ENCODE measurements at regions not wholly inside any gene's neighbourhood (a gene's known extent, or its start where the extent isn't known, plus 50 kb on each side); places are given as distances from the start of the nearest gene placed in this dataset.
A peak's percentile ranks its signal among the peaks of the same experiment; 100 is the strongest.
"Not testable (repeated sequence)": the region's sequence is repeated elsewhere in the genome, so short reads cannot be mapped to it uniquely, and the experiment has no call there.

- no peak for DNase-seq (ENCODE audit: low spot score)
Measured at GRCh38 chr13:50484472-50485113, 358.9 kb downstream of the DLEU7 start.

- no peak for DNase-seq (ENCODE audit: low spot score)
Measured at GRCh38 chr13:50485979-50486935, 357.2 kb downstream of the DLEU7 start.

- no peak for DNase-seq (ENCODE audit: low spot score)
Measured at GRCh38 chr13:50493683-50494082, 349.8 kb downstream of the DLEU7 start.

GRCh38 chr13:50494138-50494537 is 349.4 kb downstream of the DLEU7 start:
- DNase-seq (ENCODE audit: low spot score), result no peak

GRCh38 chr13:50503212-50503611 is 340.3 kb downstream of the DLEU7 start:
- DNase-seq (ENCODE audit: low spot score), result not testable (repeated sequence)

GRCh38 chr13:50509167-50509566 is 334.3 kb downstream of the DLEU7 start:
- no peak for DNase-seq (ENCODE audit: low spot score)

- no peak for DNase-seq (ENCODE audit: low spot score)
Measured at GRCh38 chr13:50509771-50510441, 333.6 kb downstream of the DLEU7 start.

GRCh38 chr13:50510885-50511545 is 332.5 kb downstream of the DLEU7 start:
- DNase-seq (ENCODE audit: low spot score), result not testable (repeated sequence)

GRCh38 chr13:50511877-50512341 is 331.6 kb downstream of the DLEU7 start:
- DNase-seq (ENCODE audit: low spot score), result no peak

GRCh38 chr13:50512474-50513299 is 330.8 kb downstream of the DLEU7 start:
- DNase-seq (ENCODE audit: low spot score), result no peak

- DNase-seq (ENCODE audit: low spot score), result peak; percentile 58
Measured at GRCh38 chr13:50513300-50513877, 330.1 kb downstream of the DLEU7 start.

GRCh38 chr13:50514249-50514648 is 329.2 kb downstream of the DLEU7 start:
- DNase-seq (ENCODE audit: low spot score), result no peak

GRCh38 chr13:50518131-50518530 is 325.4 kb downstream of the DLEU7 start:
- DNase-seq (ENCODE audit: low spot score), result no peak

GRCh38 chr13:50518781-50519201 is 324.7 kb downstream of the DLEU7 start:
- DNase-seq (ENCODE audit: low spot score), result no peak

GRCh38 chr13:50519866-50520265 is 323.6 kb downstream of the DLEU7 start:
- DNase-seq (ENCODE audit: low spot score), result no peak

- no peak for DNase-seq (ENCODE audit: low spot score)
Measured at GRCh38 chr13:50521006-50521830, 322.3 kb downstream of the DLEU7 start.

GRCh38 chr13:50521831-50522149 is 321.7 kb downstream of the DLEU7 start:
- DNase-seq (ENCODE audit: low spot score), result peak; percentile 53

GRCh38 chr13:50522506-50522905 is 321.0 kb downstream of the DLEU7 start:
- no peak for DNase-seq (ENCODE audit: low spot score)

GRCh38 chr13:50523307-50523706 is 320.2 kb downstream of the DLEU7 start:
- no peak for DNase-seq (ENCODE audit: low spot score)

- DNase-seq (ENCODE audit: low spot score), result no peak
Measured at GRCh38 chr13:50524560-50524959, 318.9 kb downstream of the DLEU7 start.

Measured in mucosa of gallbladder (tissue), 1 donor.